ENCODE measurements at regions not wholly inside any gene's neighbourhood (a gene's known extent, or its start where the extent isn't known, plus 50 kb on each side); places are given as distances from the start of the nearest gene placed in this dataset.
"Not testable (repeated sequence)": the region's sequence is repeated elsewhere in the genome, so short reads cannot be mapped to it uniquely, and the experiment has no call there.

- DNase-seq (ENCODE audit: low spot score): no peak
These were observed 265.7 kb downstream of the SHOX start for GRCh38 chrX:896256-896655.

DNA sequence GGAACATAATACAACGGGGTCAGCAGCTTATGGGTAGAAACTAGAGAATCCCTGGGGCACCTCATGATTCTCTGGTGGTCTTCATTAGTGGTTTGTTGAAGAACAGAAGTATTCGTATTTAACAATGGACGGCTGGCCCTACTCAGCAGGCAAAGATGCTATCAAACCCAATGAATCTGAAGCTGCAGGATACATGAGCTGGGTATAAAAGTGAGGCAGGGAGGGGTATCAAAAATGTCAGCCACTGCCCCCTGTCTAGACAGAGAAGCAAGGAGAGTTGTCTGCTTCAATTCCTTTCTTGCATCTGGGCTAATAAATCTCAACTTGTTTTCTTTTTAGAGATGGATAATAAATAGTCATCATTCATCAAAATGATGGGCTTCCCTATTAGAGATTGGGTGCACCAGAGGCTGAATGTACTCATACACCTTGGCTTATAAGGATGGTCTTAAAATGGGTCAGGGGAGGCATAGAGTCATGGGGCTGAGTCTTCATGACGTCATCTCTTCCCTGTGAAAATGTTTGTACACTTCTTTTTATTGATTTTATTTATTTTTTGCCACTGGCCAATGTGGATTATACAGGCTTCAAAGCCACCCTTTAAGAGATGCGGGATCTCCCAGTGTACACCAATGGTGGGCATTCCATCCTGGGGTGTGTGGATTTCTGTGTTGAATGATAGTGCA is 259.5 kb downstream of the SHOX start:
- DNase-seq (ENCODE audit: low spot score): no peak

GRCh38 chrX:887724-888123 is 257.1 kb downstream of the SHOX start:
- DNase-seq (ENCODE audit: low spot score): not testable (repeated sequence)

DNA sequence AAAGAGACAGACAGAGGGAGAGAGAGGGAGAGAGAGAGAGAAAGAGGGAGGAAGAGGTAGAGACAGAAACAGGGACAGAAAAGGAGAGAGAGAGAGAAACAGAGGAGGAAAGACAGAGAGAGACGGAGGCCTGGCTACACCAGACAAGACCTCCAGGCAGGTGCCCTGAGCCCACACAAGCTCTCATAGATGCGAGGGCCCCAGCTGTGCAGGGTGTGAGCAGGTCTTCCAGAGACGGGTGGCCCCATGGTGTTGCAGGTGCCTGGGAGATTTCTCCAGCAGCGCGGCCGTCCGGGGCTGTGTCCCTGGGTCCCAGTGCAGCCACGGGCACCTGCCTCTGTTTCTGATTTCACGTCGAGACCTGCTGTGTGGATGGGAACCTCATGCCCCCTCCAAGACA is 253.0 kb downstream of the SHOX start:
- DNase-seq (ENCODE audit: low spot score): no peak

DNA sequence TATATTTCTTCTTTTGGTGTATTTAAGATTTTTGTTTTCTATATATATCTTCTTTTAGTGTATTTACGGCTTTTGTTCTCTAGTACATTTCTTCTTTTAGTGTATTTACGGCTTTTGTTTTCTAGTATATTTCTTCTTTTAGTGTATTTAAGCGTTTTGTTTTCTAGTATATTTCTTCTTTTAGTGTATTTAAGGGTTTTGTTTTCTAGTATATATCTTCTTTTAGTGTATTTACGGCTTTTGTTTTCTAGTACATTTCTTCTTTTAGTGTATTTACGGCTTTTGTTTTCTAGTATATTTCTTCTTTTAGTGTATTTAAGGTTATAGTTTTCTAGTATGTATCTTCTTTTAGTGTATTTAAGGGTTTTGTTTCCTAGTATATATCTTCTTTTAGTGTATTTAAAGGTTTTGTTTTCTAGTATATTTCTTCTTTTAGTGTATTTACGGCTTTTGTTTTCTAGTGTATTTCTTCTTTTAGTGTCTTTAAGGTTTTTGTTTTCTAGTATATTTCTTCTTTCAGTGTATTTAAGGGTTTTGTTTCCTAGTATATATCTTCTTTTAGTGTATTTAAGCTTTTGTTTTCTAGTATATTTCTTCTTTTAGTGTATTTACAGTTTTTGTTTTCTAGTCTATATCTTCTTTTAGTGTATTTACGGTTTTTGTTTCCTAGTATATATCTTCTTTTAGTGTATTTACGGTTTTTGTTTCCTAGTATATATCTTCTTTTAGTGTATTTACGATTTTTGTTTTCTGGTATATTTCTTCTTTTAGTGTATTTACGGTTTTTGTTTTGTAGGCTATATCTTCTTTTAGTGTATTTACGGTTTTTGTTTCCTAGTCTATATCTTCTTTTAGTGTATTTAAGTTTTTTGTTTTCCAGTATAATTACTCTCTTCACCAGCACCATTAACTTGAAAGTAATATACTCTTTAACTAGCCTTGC is 249.4 kb downstream of the SHOX start:
- DNase-seq (ENCODE audit: low spot score): not testable (repeated sequence)

DNA sequence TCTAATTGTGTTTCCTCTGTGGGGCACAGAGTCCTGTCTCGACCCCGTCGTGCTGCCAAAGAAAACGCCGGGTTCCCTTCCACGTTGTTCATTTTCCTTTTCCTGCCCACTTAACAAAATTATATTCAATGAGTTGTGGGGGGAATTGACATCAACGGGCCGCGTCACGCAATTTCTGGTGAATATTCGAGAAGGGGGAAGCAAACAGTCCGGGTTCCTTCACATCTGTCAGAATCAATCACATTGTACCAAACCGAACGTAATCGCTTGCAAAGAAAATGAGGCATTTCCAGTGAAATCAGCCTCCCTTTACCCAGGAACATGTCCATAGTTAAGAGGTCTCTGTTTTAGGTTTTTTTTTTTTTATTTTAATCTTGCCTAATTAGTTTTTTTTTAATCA is 243.5 kb downstream of the SHOX start:
- no peak for DNase-seq (ENCODE audit: low spot score)

GRCh38 chrX:873016-873415 is 242.4 kb downstream of the SHOX start:
- DNase-seq (ENCODE audit: low spot score): no peak

GRCh38 chrX:872090-872489 is 241.5 kb downstream of the SHOX start:
- no peak for DNase-seq (ENCODE audit: low spot score)

GRCh38 chrX:871626-872025 is 241.0 kb downstream of the SHOX start:
- no peak for DNase-seq (ENCODE audit: low spot score)

DNA sequence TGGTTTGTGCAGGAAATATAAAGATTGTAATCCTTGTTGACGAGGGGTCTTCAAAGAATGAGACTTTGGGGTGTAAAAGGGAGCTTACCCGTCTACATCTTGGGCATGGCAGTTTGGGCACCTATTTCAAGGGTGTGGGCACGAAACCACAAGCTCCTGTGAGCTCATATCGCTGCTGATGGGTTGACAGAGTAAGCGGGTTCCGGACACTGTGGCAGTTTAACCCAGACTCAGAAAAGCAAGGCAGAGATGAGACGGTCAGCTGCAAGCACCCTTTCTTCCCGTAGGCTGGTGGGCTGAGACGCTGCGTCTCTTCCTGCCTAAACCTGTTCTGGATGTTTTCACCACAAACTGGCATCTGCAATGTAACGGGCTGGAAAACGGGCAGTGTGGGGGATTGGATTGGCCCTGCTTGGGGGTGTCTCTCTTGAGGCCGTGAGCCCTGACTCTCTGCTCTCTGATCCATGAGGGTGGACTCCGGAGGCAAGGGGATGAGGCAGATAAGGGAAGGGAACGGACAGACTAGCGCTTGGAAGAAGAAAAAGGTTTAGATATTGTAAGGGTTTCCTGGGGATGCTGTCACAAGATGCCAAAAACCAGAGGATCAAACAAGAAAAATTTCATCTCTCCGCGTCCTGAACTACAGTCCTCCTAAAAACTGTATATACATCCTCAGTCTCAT is 237.5 kb downstream of the SHOX start:
- no peak for DNase-seq (ENCODE audit: low spot score)

GRCh38 chrX:867502-867901 is 236.9 kb downstream of the SHOX start:
- no peak for DNase-seq (ENCODE audit: low spot score)

- no peak for DNase-seq (ENCODE audit: low spot score)
These were observed 235.9 kb downstream of the SHOX start for GRCh38 chrX:866441-866990.

GRCh38 chrX:865422-865821 is 234.8 kb downstream of the SHOX start:
- no peak for DNase-seq (ENCODE audit: low spot score)

- no peak for DNase-seq (ENCODE audit: low spot score)
These were observed 231.3 kb downstream of the SHOX start for GRCh38 chrX:861921-862320.

DNA sequence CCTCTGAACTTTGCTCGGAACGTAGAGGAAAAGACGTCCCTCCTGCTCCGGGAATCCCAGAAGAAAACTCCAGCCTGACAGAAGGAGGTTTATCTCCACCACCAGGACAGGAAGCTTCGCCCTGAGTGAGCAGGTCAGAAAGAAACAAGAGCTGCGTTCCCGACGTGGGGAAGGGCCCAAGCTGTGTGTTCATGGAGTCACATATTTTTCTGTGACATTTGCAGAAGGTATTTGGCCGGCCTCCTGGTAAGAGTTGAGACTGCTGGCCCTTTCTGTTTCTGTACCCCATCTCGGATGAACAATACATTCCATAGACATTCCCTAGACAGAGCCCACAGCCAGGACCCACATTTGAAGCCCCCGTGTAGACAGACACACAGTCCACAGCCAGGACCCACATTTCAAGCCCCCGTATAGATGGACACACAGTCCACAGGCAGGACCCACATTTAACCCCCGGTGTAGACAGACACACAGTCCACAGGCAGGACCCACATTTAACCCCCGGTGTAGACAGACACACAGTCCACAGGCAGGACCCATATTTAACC is 230.8 kb downstream of the SHOX start:
- no peak for DNase-seq (ENCODE audit: low spot score)

- no peak for DNase-seq (ENCODE audit: low spot score)
These were observed 228.7 kb downstream of the SHOX start for GRCh38 chrX:859329-859728.

GRCh38 chrX:858542-859078 is 228.0 kb downstream of the SHOX start:
- no peak for DNase-seq (ENCODE audit: low spot score)

DNA sequence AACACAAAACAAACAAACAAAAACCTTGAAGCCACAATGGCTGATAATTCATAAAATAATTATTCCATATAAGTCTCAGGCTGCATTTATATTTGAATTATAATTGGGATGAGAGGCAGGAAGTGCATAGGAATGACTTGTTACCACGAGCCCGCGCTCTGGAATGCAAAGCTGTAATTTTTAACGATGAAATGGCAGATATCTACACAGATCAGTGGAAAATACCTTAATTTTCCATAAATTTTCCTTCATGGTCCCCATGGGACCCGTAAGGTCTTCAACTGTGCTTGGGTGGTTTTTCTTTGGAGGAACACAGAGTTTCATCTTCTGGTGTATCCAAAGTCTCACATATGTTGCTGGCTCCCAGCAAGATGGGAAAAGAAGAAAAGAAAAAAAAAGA is 226.8 kb downstream of the SHOX start:
- no peak for DNase-seq (ENCODE audit: low spot score)

GRCh38 chrX:856566-857290 is 226.1 kb downstream of the SHOX start:
- DNase-seq (ENCODE audit: low spot score): no peak

DNA sequence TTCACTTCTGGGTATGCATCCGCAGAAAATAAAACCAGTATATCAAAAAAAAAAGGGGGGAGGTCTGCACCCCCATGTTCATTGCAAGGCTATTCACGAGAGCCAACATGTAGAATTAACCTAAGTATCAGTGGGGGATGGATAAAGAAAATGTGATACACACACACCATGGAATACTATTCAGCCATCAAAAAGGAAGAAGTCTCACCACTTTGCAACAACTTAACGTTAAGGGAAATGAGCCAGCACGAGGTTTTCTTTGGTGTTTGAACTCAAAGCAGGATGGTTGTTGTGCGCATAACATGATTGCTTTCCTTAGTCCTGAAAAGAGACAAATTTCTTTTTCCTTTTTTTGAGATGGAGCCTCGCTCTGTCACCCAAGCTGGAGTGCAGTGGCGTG is 222.7 kb downstream of the SHOX start:
- DNase-seq (ENCODE audit: low spot score): no peak

- no peak for DNase-seq (ENCODE audit: low spot score)
These were observed 219.9 kb downstream of the SHOX start for GRCh38 chrX:850471-850916.
